ENCODE measurements at regions not wholly inside any gene's neighbourhood (a gene's known extent, or its start where the extent isn't known, plus 50 kb on each side); places are given as distances from the start of the nearest gene placed in this dataset.

GRCh38 chr2:77633601-77634000, 111.4 kb upstream of the LRRTM4 start:
- H3K9me3 ChIP-seq, result peaks cover 0 to 12% of the 10 kb centered on the region in 2 donors
- H3K27me3 ChIP-seq, result no peaks in the 10 kb centered on the region
- H3K27ac ChIP-seq, result no peak overlapping the region
- H3K4me1 ChIP-seq, result no peaks in the 10 kb centered on the region
- DNase-seq (ENCODE audit: low spot score in 2 of 2), result no peak
- H3K36me3 ChIP-seq, result peaks cover 5% of the 10 kb centered on the region
- intact Hi-C loops (cut with DNase I; ENCODE audit: low total_unique reads), result no loop called here
- H3K4me3 ChIP-seq, result no peak overlapping the region
- TF ChIP-seq CTCF (IDR thresholded peaks at IDR 0.05) (no peak), POLR2A (IDR thresholded peaks at IDR 0.05) (no peak), POLR2AphosphoS5 (IDR thresholded peaks at IDR 0.05) (no peak)

GRCh38 chr2:77640924-77641323, 118.7 kb upstream of the LRRTM4 start:
- Histone ChIP-seq H3K4me3 (no peak overlapping the region), H3K36me3 (peaks cover 5% of the 10 kb centered on the region), H3K27me3 (no peaks in the 10 kb centered on the region), H3K9me3 (peaks cover 6 to 29% of the 10 kb centered on the region in 2 donors), H3K4me1 (no peaks in the 10 kb centered on the region), H3K27ac (no peak overlapping the region)
- no peak for DNase-seq (ENCODE audit: low spot score in 2 of 2)
- intact Hi-C loops (cut with DNase I; ENCODE audit: low total_unique reads), result no loop called here
- no peak for TF ChIP-seq CTCF (IDR thresholded peaks at IDR 0.05)
- TF ChIP-seq POLR2AphosphoS5 (IDR thresholded peaks at IDR 0.05), result no peak
- no peak for TF ChIP-seq POLR2A (IDR thresholded peaks at IDR 0.05)

- Histone ChIP-seq H3K27ac (no peak overlapping the region), H3K27me3 (no peaks in the 10 kb centered on the region), H3K9me3 (peaks cover 6 to 29% of the 10 kb centered on the region in 2 donors), H3K4me1 (no peaks in the 10 kb centered on the region), H3K36me3 (no peaks in the 10 kb centered on the region), H3K4me3 (no peak overlapping the region)
- TF ChIP-seq POLR2AphosphoS5 (IDR thresholded peaks at IDR 0.05) (no peak), CTCF (IDR thresholded peaks at IDR 0.05) (no peak), POLR2A (IDR thresholded peaks at IDR 0.05) (no peak)
- intact Hi-C loops (cut with DNase I; ENCODE audit: low total_unique reads), result no loop called here
- no peak for DNase-seq (ENCODE audit: low spot score in 2 of 2)
Observed at GRCh38 chr2:77642339-77642738, 120.2 kb upstream of the LRRTM4 start.

- DNase-seq (ENCODE audit: low spot score in 2 of 2), result no peak
- Histone ChIP-seq H3K27me3 (no peaks in the 10 kb centered on the region), H3K27ac (no peak overlapping the region), H3K4me1 (no peaks in the 10 kb centered on the region), H3K4me3 (no peak overlapping the region), H3K36me3 (no peaks in the 10 kb centered on the region), H3K9me3 (no peaks in the 10 kb centered on the region)
- intact Hi-C loops (cut with DNase I; ENCODE audit: low total_unique reads), result no loop called here
- no peak for TF ChIP-seq POLR2AphosphoS5 (IDR thresholded peaks at IDR 0.05)
- no peak for TF ChIP-seq POLR2A (IDR thresholded peaks at IDR 0.05)
- no peak for TF ChIP-seq CTCF (IDR thresholded peaks at IDR 0.05)
Observed at GRCh38 chr2:77649856-77650255, 127.7 kb upstream of the LRRTM4 start.

GRCh38 chr2:77652499-77652898, 130.3 kb upstream of the LRRTM4 start:
- H3K9me3 ChIP-seq, result no peaks in the 10 kb centered on the region
- H3K27me3 ChIP-seq, result no peaks in the 10 kb centered on the region
- intact Hi-C loops (cut with DNase I; ENCODE audit: low total_unique reads), result no loop called here
- no peak overlapping the region for H3K27ac ChIP-seq
- DNase-seq (ENCODE audit: low spot score in 2 of 2), result no peak
- no peaks in the 10 kb centered on the region for H3K36me3 ChIP-seq
- H3K4me3 ChIP-seq, result no peak overlapping the region
- TF ChIP-seq POLR2AphosphoS5 (IDR thresholded peaks at IDR 0.05) (no peak), POLR2A (IDR thresholded peaks at IDR 0.05) (no peak), CTCF (IDR thresholded peaks at IDR 0.05) (no peak)
- H3K4me1 ChIP-seq, result no peaks in the 10 kb centered on the region
